ENCODE measurements at regions not wholly inside any gene's neighbourhood (a gene's known extent, or its start where the extent isn't known, plus 50 kb on each side); places are given as distances from the start of the nearest gene placed in this dataset.

- no peak overlapping the region for H3K27ac ChIP-seq
- no peak overlapping the region for H3K4me3 ChIP-seq
- TF ChIP-seq, protein P1, sequence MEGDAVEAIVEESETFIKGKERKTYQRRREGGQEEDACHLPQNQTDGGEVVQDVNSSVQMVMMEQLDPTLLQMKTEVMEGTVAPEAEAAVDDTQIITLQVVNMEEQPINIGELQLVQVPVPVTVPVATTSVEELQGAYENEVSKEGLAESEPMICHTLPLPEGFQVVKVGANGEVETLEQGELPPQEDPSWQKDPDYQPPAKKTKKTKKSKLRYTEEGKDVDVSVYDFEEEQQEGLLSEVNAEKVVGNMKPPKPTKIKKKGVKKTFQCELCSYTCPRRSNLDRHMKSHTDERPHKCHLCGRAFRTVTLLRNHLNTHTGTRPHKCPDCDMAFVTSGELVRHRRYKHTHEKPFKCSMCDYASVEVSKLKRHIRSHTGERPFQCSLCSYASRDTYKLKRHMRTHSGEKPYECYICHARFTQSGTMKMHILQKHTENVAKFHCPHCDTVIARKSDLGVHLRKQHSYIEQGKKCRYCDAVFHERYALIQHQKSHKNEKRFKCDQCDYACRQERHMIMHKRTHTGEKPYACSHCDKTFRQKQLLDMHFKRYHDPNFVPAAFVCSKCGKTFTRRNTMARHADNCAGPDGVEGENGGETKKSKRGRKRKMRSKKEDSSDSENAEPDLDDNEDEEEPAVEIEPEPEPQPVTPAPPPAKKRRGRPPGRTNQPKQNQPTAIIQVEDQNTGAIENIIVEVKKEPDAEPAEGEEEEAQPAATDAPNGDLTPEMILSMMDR (IDR thresholded peaks at IDR 0.05), result no peak
- TF ChIP-seq POLR2A (IDR thresholded peaks at IDR 0.05), result no peak
- no peaks in the 10 kb centered on the region for H3K27me3 ChIP-seq
- no peaks in the 10 kb centered on the region for H3K36me3 ChIP-seq
- peaks cover 0 to 46% (median 0%) of the 10 kb centered on the region in 4 donors for H3K9me3 ChIP-seq
- no peak for DNase-seq (ENCODE audit: low spot score in 2 of 2)
- H3K4me1 ChIP-seq, result no peaks in the 10 kb centered on the region
- 72 to 76% methylated on average over 3 of the region's 3 CpGs for WGBS, 2 donors
Observed at GRCh38 chr13:27691207-27691606, 69.5 kb downstream of the POLR1D start.

DNA sequence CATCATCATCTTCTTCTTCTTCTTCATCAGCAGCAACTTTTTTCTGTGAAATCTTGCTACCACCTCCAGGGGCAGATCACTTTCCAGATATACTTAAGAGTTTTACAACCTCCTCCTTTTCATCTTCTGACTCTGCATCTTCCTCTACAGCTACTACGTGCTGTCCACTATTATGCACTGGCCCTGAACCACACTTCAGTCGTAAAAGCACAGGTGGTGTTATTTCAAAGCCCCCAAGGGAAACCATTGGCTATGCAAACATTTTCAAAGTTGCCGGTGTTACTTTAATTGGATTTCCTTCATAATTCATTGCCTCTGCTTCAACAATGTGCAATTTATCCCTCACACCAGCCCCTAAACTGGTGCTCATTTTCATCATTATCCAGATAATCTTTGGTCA lies 75.0 kb downstream of the POLR1D start:
- peaks cover 0 to 23% (median 0%) of the 10 kb centered on the region in 4 donors for H3K9me3 ChIP-seq
- H3K36me3 ChIP-seq, result no peaks in the 10 kb centered on the region
- H3K27ac ChIP-seq, result no peak overlapping the region
- no peaks in the 10 kb centered on the region for H3K4me1 ChIP-seq
- WGBS, 2 donors, result 40 to 48% methylated on average over 3 of the region's 3 CpGs
- H3K4me3 ChIP-seq, result no peak overlapping the region
- H3K27me3 ChIP-seq, result no peaks in the 10 kb centered on the region
- TF ChIP-seq, protein P1 (IDR thresholded peaks at IDR 0.05), result no peak
- TF ChIP-seq EP300 (IDR thresholded peaks at IDR 0.05) (no peak), POLR2A (IDR thresholded peaks at IDR 0.05) (no peak)
- DNase-seq (ENCODE audit: low spot score in 2 of 2), result no peak

DNA sequence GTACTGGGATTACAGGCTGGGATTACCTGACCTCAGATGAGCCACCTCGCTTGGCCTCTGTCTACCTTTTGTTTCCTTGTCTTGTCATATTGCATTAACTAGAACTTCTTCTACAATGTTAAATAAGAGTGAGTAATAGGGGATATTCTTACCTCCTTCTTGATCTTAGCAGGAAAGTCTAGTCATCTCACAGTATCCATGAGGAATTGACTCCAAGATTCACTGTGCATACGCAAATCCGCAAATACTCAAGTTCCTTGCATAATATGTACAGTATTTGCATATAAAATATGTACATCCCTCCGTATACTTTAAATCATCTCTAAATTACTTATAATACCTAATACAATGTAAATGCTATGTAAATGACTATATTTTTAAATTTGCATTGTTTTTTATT lies 78.3 kb downstream of the POLR1D start:
- WGBS, 2 donors, result 94 to 95% methylated on average over 4 of the region's 4 CpGs
- H3K36me3 ChIP-seq, result no peaks in the 10 kb centered on the region
- TF ChIP-seq, protein P1 (IDR thresholded peaks at IDR 0.05), result no peak
- TF ChIP-seq EP300 (IDR thresholded peaks at IDR 0.05) (no peak), POLR2A (IDR thresholded peaks at IDR 0.05) (no peak)

GRCh38 chr13:27704681-27705080 lies 83.0 kb downstream of the POLR1D start:
- TF ChIP-seq EP300 (IDR thresholded peaks at IDR 0.05), result no peak
- TF ChIP-seq POLR2A (IDR thresholded peaks at IDR 0.05), result no peak
- TF ChIP-seq, protein P1 (IDR thresholded peaks at IDR 0.05), result no peak
- no peak for DNase-seq (ENCODE audit: low spot score in 2 of 2)
- Histone ChIP-seq H3K9me3 (peaks cover 0 to 22% (median 7%) of the 10 kb centered on the region in 4 donors), H3K27me3 (no peaks in the 10 kb centered on the region), H3K4me1 (no peaks in the 10 kb centered on the region), H3K27ac (no peak overlapping the region), H3K4me3 (no peak overlapping the region), H3K36me3 (no peaks in the 10 kb centered on the region)
- WGBS, 2 donors, result 87 to 90% methylated on average over 2 of the region's 2 CpGs

More for the DNA sequence above, 78.3 kb downstream of the POLR1D start:
- Histone ChIP-seq H3K27me3 (no peaks in the 10 kb centered on the region), H3K27ac (no peak overlapping the region), H3K9me3 (peaks cover 0 to 30% (median 5%) of the 10 kb centered on the region in 4 donors), H3K4me3 (no peak overlapping the region), H3K4me1 (no peaks in the 10 kb centered on the region)
- no peak for DNase-seq (ENCODE audit: low spot score in 2 of 2)

DNA sequence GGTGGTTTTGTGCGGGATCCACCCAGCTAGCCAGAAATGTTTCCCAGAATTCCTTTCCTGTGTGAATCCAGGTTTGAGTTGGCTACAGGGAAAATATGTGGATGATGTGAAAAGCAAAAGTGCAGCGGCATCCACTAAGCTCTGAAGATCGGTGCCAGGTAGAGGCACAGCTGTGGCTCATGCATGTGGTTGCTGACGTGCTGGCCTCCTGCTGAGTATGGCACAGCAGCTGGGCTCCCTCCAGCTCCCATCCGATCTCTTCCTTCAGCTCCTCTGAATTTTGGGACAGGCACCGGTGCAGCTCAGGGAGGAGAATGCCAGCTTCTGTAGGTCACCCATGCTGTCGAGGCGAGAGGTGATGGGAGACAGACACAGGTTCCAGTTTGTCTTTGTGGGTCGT lies 84.0 kb upstream of the GSX1 start:
- H3K4me3 ChIP-seq, result no peak overlapping the region
- TF ChIP-seq EP300 (IDR thresholded peaks at IDR 0.05) (no peak), POLR2A (IDR thresholded peaks at IDR 0.05) (no peak)
- TF ChIP-seq, protein P1 (IDR thresholded peaks at IDR 0.05), result no peak
- H3K27ac ChIP-seq, result no peak overlapping the region
- no peaks in the 10 kb centered on the region for H3K4me1 ChIP-seq
- H3K27me3 ChIP-seq, result no peaks in the 10 kb centered on the region
- H3K36me3 ChIP-seq, result no peaks in the 10 kb centered on the region
- WGBS, 2 donors, result 85% methylated on average over 9 of the region's 9 CpGs
- H3K9me3 ChIP-seq, result peaks cover 0 to 7% (median 3%) of the 10 kb centered on the region in 4 donors
- DNase-seq (ENCODE audit: low spot score in 2 of 2), result no peak
